HG02970 (cell line): ENCODE measurements at regions not wholly inside any gene's neighbourhood (a gene's known extent, or its start where the extent isn't known, plus 50 kb on each side); places are given as distances from the start of the nearest gene placed in this dataset.
"Not testable (repeated sequence)": the region's sequence is repeated elsewhere in the genome, so short reads cannot be mapped to it uniquely, and the experiment has no call there.

Source experiments
- ATAC-seq: cut with Tn5 transposase; IDR thresholded peaks from one replicate; pipeline ENCODE4 v1.9.1; 2021; ENCODE audit warnings: mild to moderate bottlenecking, moderate library complexity, moderate number of reproducible peaks; ENCODE audit not compliant: unreplicated experiment, low FRiP score

GRCh38 chr15:62316413-62317060 lies 151.5 kb upstream of the C2CD4B start:
- no peak for ATAC-seq

- no peak for ATAC-seq
These were observed 155.2 kb upstream of the C2CD4B start for GRCh38 chr15:62320259-62320658.

- ATAC-seq, result no peak
These were observed 158.3 kb upstream of the C2CD4B start for GRCh38 chr15:62323353-62323890.

- no peak for ATAC-seq
These were observed 159.3 kb upstream of the C2CD4B start for GRCh38 chr15:62324382-62324781.

GRCh38 chr15:62325597-62325996 lies 160.5 kb upstream of the C2CD4B start:
- ATAC-seq, result no peak

GRCh38 chr15:62326460-62327011 lies 161.5 kb upstream of the C2CD4B start:
- no peak for ATAC-seq

- no peak for ATAC-seq
These were observed 162.3 kb upstream of the C2CD4B start for GRCh38 chr15:62327406-62327805.

GRCh38 chr15:62332472-62332871 lies 167.4 kb upstream of the C2CD4B start:
- not testable (repeated sequence) for ATAC-seq

- ATAC-seq, result no peak
These were observed 169.5 kb upstream of the C2CD4B start for GRCh38 chr15:62334536-62334935.

- ATAC-seq, result no peak
These were observed 172.8 kb upstream of the C2CD4B start for GRCh38 chr15:62337934-62338333.

GRCh38 chr15:62338497-62338896 lies 173.4 kb upstream of the C2CD4B start:
- no peak for ATAC-seq

GRCh38 chr15:62342959-62343358 lies 177.9 kb upstream of the C2CD4B start:
- no peak for ATAC-seq

GRCh38 chr15:62343397-62343796 lies 178.3 kb upstream of the C2CD4B start:
- ATAC-seq, result no peak

- ATAC-seq, result no peak
These were observed 179.9 kb upstream of the C2CD4B start for GRCh38 chr15:62344806-62345539.

GRCh38 chr15:62346168-62346567 lies 181.1 kb upstream of the C2CD4B start:
- ATAC-seq, result no peak

GRCh38 chr15:62348118-62348517 lies 183.0 kb upstream of the C2CD4B start:
- no peak for ATAC-seq

- no peak for ATAC-seq
These were observed 183.5 kb upstream of the C2CD4B start for GRCh38 chr15:62348623-62349022.

GRCh38 chr15:62352817-62353216 lies 187.7 kb upstream of the C2CD4B start:
- no peak for ATAC-seq

GRCh38 chr15:62357431-62357830 lies 192.3 kb upstream of the C2CD4B start:
- ATAC-seq, result no peak

GRCh38 chr15:62359416-62359815 lies 194.3 kb upstream of the C2CD4B start:
- ATAC-seq, result no peak

GRCh38 chr15:62360332-62361097 lies 195.4 kb upstream of the C2CD4B start:
- ATAC-seq, result no peak
